Keratinocyte (primary cell): ENCODE measurements at regions not wholly inside any gene's neighbourhood (a gene's known extent, or its start where the extent isn't known, plus 50 kb on each side); places are given as distances from the start of the nearest gene placed in this dataset.

ENCODE experiments used
- DNase-seq: peaks from one replicate; pipeline ENCODE4 v3.0.0-alpha.2; 2011; ENCODE audit warnings: low read depth, missing footprints, low spot score
- FAIRE-seq: peaks from 2 replicates; lab custom pipeline; 2011; peaks lifted over from hg19 to GRCh38; lab: Jason Lieb, UNC
- H2AFZ ChIP-seq: 2 replicates; pipeline ENCODE4 v1.6.0; 2012; ENCODE audit warnings: low read length, control low read depth, inconsistent platforms; ENCODE audit not compliant: control insufficient read depth
- H3K27ac ChIP-seq: 2 replicates; pipeline ENCODE4 v1.5.1; 2011; ENCODE audit warnings: low read length; ENCODE audit not compliant: control insufficient read depth, insufficient read depth
- H3K27me3 ChIP-seq: 3 replicates; pipeline ENCODE4 v1.6.0; 2011; ENCODE audit warnings: low read length; ENCODE audit not compliant: control insufficient read depth, insufficient read depth; ENCODE audit errors: extremely low read depth
- H3K36me3 ChIP-seq, 2 experiments: 2 replicates in 1 of 2; 3 replicates in 1 of 2; pipeline ENCODE4 v1.5.1; 2011; ENCODE audit warnings: low read length in 2 of 2, mild to moderate bottlenecking in 1 of 2; ENCODE audit not compliant: control insufficient read depth in 2 of 2, insufficient read depth in 2 of 2; ENCODE audit errors: extremely low read depth in 1 of 2
- H3K4me1 ChIP-seq: 3 replicates; pipeline ENCODE4 v1.5.1; 2011; ENCODE audit warnings: low read length; ENCODE audit not compliant: control insufficient read depth, insufficient read depth; ENCODE audit errors: extremely low read depth
- H3K4me2 ChIP-seq: 3 replicates; pipeline ENCODE4 v1.6.0; 2011; ENCODE audit warnings: low read depth, low read length; ENCODE audit not compliant: control insufficient read depth, insufficient read depth; ENCODE audit errors: extremely low read depth
- H3K4me3 ChIP-seq, 3 experiments: fragments of 200-600 bp in 1 of 3; sonication (generic) in 1 of 3; 2 replicates in 2 of 3; 3 replicates in 1 of 3; pipeline ENCODE4 v1.5.1; 2011 to 2016; ENCODE audit warnings: low read length in 3 of 3, mild to moderate bottlenecking in 3 of 3, control low read depth in 2 of 3, inconsistent platforms in 1 of 3, low read depth in 1 of 3, mixed read lengths in 1 of 3, mixed run types in 1 of 3, moderate library complexity in 1 of 3; ENCODE audit not compliant: control insufficient read depth in 2 of 3, insufficient read depth in 2 of 3; ENCODE audit errors: extremely low read depth in 1 of 3
- H3K79me2 ChIP-seq: 2 replicates; pipeline ENCODE4 v1.6.0; 2012; ENCODE audit warnings: low read length; ENCODE audit not compliant: control insufficient read depth, insufficient read depth
- H3K9ac ChIP-seq: 3 replicates; pipeline ENCODE4 v1.6.0; 2011; ENCODE audit warnings: low read length; ENCODE audit not compliant: control insufficient read depth, insufficient read depth; ENCODE audit errors: extremely low read depth
- H3K9me1 ChIP-seq: 3 replicates; pipeline ENCODE4 v1.6.0; 2011; ENCODE audit warnings: low read length; ENCODE audit not compliant: control insufficient read depth, insufficient read depth; ENCODE audit errors: extremely low read depth
- H3K9me3 ChIP-seq: 2 replicates; pipeline ENCODE4 v1.5.1; 2012; ENCODE audit warnings: low read depth, low read length; ENCODE audit not compliant: control insufficient read depth
- H4K20me1 ChIP-seq: 3 replicates; pipeline ENCODE4 v1.6.0; 2011; ENCODE audit warnings: low read length; ENCODE audit not compliant: control insufficient read depth, insufficient read depth; ENCODE audit errors: extremely low read depth
- CTCF ChIP-seq, 3 experiments: IDR thresholded peaks in 1 of 3; conservative IDR thresholded peaks in 1 of 3; optimal IDR thresholded peaks in 1 of 3; 2 replicates in 2 of 3; 3 replicates in 1 of 3; pipeline versions ENCODE3 to v1.5.1; 2011; ENCODE audit warnings: low read length in 3 of 3, mild to moderate bottlenecking in 3 of 3, moderate library complexity in 2 of 3, control low read depth in 1 of 3, inconsistent platforms in 1 of 3; ENCODE audit not compliant: insufficient read depth in 2 of 3; ENCODE audit errors: extremely low read depth in 1 of 3
- EZH2 ChIP-seq: IDR thresholded peaks from one replicate; pipeline ENCODE4 v1.6.1; 2012; ENCODE audit warnings: inconsistent platforms, mild to moderate bottlenecking, low read length, moderate library complexity
- dilution Hi-C: fragments of 300-500 bp; cut with MboI; formaldehyde crosslinking; loops from one replicate; pipeline ENCODE4 v1.7.0; 2020; ENCODE audit warnings: low sequenced_read_pairs; ENCODE audit not compliant: extremely low pct_ligation_motif_present

- Histone ChIP-seq H4K20me1 (no peaks in the 10 kb centered on the region), H3K36me3 (no peaks in the 10 kb centered on the region), H3K9me3 (no peaks in the 10 kb centered on the region), H3K27ac (no peak overlapping the region), H3K4me2 (no peak overlapping the region), H3K9ac (no peak overlapping the region), H3K4me3 (no peak overlapping the region), H3K4me1 (peaks cover 7% of the 10 kb centered on the region), H3K9me1 (no peaks in the 10 kb centered on the region), H2AFZ (no peak overlapping the region), H3K27me3 (no peaks in the 10 kb centered on the region), H3K79me2 (no peaks in the 10 kb centered on the region)
- TF ChIP-seq CTCF (optimal IDR thresholded peaks at IDR 0.05 in 1 of 3, IDR thresholded peaks at IDR 0.05 in 1 of 3, conservative IDR thresholded peaks at IDR 0.05 in 1 of 3; ENCODE audit: extremely low read depth in 1 of 3, insufficient read depth in 2 of 3, low read length in 3 of 3) (no peak), EZH2 (no peak)
- DNase-seq: peak; percentile 13
- dilution Hi-C loops: no loop called here
- FAIRE-seq: peak; percentile 34
Observed at GRCh38 chr2:212640428-212640827, 101.8 kb upstream of the ERBB4 start.

GRCh38 chr2:212638694-212639093 lies 100.1 kb upstream of the ERBB4 start:
- dilution Hi-C loops: no loop called here

More at GRCh38 chr2:212638694-212639093, 100.1 kb upstream of the ERBB4 start:
- Histone ChIP-seq H3K27ac (no peak overlapping the region), H3K27me3 (no peaks in the 10 kb centered on the region), H3K4me1 (peaks cover 7% of the 10 kb centered on the region), H2AFZ (no peak overlapping the region), H3K9me3 (no peaks in the 10 kb centered on the region), H3K4me3 (no peak overlapping the region), H3K9me1 (no peaks in the 10 kb centered on the region), H4K20me1 (no peaks in the 10 kb centered on the region), H3K79me2 (no peaks in the 10 kb centered on the region), H3K9ac (no peak overlapping the region), H3K36me3 (no peaks in the 10 kb centered on the region), H3K4me2 (no peak overlapping the region)
- no peak for FAIRE-seq
- TF ChIP-seq EZH2 (no peak), CTCF (optimal IDR thresholded peaks at IDR 0.05 in 1 of 3, IDR thresholded peaks at IDR 0.05 in 1 of 3, conservative IDR thresholded peaks at IDR 0.05 in 1 of 3; ENCODE audit: extremely low read depth in 1 of 3, insufficient read depth in 2 of 3, low read length in 3 of 3) (no peak)
- no peak for DNase-seq
